Ishikawa (cell line): ENCODE measurements at regions not wholly inside any gene's neighbourhood (a gene's known extent, or its start where the extent isn't known, plus 50 kb on each side); places are given as distances from the start of the nearest gene placed in this dataset.

ENCODE experiments used
- CEBPB ChIP-seq: IDR thresholded peaks from 2 replicates; pipeline ENCODE4 v1.6.1; 2012
- CREB1 ChIP-seq: IDR thresholded peaks from 2 replicates; pipeline ENCODE4 v1.6.1; 2012; ENCODE audit warnings: low read depth
- EGR1 ChIP-seq: IDR thresholded peaks from 2 replicates; pipeline ENCODE4 v1.6.1; 2012
- EP300 ChIP-seq: IDR thresholded peaks from 2 replicates; pipeline ENCODE4 v1.6.1; 2012; ENCODE audit warnings: borderline replicate concordance
- FOXM1 ChIP-seq: IDR thresholded peaks from 2 replicates; pipeline ENCODE4 v1.6.1; 2012; ENCODE audit warnings: low read depth, borderline replicate concordance
- NFIC ChIP-seq: IDR thresholded peaks from 2 replicates; pipeline ENCODE4 v1.6.1; 2012
- RAD21 ChIP-seq: IDR thresholded peaks from 2 replicates; pipeline ENCODE4 v1.6.1; 2012; ENCODE audit warnings: low read depth
- TAF1 ChIP-seq: IDR thresholded peaks from 2 replicates; pipeline ENCODE4 v1.6.1; 2012; ENCODE audit warnings: low read depth, mild to moderate bottlenecking
- TCF12 ChIP-seq: IDR thresholded peaks from 2 replicates; pipeline ENCODE4 v1.6.1; 2012; ENCODE audit warnings: low read depth
- TEAD4 ChIP-seq: IDR thresholded peaks from 2 replicates; pipeline ENCODE4 v1.6.1; 2012
- YY1 ChIP-seq: IDR thresholded peaks from 2 replicates; pipeline ENCODE4 v1.6.1; 2012; ENCODE audit warnings: low read depth
- ZBTB7A ChIP-seq: IDR thresholded peaks from 2 replicates; pipeline ENCODE4 v1.6.1; 2012; ENCODE audit warnings: low read depth
- TF ChIP-seq, protein P1 (sequence below): IDR thresholded peaks from 2 replicates; pipeline ENCODE4 v1.6.1; 2012
- TF ChIP-seq, protein P2 (sequence below): IDR thresholded peaks from 2 replicates; pipeline ENCODE4 v1.6.1; 2012
- TF ChIP-seq, protein P3 (sequence below): IDR thresholded peaks from 2 replicates; pipeline ENCODE4 v1.6.1; 2012; ENCODE audit warnings: low read depth, mild to moderate bottlenecking

DNA sequence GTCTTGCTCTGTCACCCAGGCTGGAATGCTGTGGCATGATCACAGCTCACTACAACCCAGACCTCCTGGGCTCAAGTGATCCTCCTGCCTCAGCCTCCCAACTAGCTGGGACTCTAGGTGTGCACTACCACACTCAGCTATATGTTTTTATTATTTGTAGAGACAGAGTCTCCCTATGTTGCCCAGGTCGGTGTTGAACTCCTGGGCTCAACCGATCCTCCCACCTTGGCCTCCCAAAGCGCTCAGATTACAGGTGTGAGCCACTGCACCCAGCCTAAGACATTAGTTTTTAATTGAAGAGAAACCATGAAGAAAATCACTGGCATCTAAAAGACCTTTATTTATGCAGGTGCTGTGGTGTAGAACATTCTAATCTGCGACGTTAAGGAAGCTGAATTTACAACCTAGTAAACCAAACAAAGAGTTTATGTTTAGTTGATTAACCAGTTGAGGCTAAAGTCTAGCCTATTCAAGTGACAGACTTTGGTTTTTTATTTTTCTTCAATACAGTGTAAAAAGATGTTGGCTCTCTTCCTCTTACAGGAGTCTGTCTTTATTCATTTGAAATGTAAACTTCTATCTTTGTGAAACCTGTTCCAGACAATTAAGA is 52.5 kb upstream of the NBL1 start:
- TF ChIP-seq NFIC: no peak
- TF ChIP-seq, protein P1, sequence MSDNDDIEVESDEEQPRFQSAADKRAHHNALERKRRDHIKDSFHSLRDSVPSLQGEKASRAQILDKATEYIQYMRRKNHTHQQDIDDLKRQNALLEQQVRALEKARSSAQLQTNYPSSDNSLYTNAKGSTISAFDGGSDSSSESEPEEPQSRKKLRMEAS: no peak
- no peak for TF ChIP-seq TCF12
- no peak for TF ChIP-seq RAD21
- TF ChIP-seq, protein P2, sequence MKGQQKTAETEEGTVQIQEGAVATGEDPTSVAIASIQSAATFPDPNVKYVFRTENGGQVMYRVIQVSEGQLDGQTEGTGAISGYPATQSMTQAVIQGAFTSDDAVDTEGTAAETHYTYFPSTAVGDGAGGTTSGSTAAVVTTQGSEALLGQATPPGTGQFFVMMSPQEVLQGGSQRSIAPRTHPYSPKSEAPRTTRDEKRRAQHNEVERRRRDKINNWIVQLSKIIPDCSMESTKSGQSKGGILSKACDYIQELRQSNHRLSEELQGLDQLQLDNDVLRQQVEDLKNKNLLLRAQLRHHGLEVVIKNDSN: no peak
- TF ChIP-seq EP300: no peak

DNA sequence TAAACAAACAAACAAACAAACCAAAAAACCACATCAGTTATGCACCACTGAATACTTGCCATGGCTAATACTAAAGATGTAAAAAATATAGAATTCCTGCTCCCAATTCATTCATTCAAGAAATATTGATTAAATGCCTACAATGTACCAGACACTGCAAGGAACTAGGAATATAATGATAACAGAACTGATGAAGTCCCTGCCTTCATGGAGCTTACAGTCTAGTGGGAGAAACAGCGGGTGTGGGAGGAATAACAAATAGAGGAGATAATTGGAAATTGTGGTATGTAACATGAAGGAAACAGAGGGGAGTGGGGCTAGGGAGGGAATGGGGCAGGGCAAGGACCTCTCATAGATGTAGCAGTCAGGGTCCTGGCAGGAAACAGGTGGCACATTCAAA is 58.6 kb upstream of the NBL1 start:
- TF ChIP-seq CEBPB (no peak), ZBTB7A (no peak), CREB1 (no peak), TAF1 (no peak), EP300 (no peak), NFIC (no peak), TCF12 (no peak), RAD21 (no peak), FOXM1 (no peak), TEAD4 (no peak), EGR1 (no peak), YY1 (no peak)
- TF ChIP-seq, protein P1: no peak
- TF ChIP-seq, protein P2: no peak
- TF ChIP-seq, protein P3, sequence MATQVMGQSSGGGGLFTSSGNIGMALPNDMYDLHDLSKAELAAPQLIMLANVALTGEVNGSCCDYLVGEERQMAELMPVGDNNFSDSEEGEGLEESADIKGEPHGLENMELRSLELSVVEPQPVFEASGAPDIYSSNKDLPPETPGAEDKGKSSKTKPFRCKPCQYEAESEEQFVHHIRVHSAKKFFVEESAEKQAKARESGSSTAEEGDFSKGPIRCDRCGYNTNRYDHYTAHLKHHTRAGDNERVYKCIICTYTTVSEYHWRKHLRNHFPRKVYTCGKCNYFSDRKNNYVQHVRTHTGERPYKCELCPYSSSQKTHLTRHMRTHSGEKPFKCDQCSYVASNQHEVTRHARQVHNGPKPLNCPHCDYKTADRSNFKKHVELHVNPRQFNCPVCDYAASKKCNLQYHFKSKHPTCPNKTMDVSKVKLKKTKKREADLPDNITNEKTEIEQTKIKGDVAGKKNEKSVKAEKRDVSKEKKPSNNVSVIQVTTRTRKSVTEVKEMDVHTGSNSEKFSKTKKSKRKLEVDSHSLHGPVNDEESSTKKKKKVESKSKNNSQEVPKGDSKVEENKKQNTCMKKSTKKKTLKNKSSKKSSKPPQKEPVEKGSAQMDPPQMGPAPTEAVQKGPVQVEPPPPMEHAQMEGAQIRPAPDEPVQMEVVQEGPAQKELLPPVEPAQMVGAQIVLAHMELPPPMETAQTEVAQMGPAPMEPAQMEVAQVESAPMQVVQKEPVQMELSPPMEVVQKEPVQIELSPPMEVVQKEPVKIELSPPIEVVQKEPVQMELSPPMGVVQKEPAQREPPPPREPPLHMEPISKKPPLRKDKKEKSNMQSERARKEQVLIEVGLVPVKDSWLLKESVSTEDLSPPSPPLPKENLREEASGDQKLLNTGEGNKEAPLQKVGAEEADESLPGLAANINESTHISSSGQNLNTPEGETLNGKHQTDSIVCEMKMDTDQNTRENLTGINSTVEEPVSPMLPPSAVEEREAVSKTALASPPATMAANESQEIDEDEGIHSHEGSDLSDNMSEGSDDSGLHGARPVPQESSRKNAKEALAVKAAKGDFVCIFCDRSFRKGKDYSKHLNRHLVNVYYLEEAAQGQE: no peak

DNA sequence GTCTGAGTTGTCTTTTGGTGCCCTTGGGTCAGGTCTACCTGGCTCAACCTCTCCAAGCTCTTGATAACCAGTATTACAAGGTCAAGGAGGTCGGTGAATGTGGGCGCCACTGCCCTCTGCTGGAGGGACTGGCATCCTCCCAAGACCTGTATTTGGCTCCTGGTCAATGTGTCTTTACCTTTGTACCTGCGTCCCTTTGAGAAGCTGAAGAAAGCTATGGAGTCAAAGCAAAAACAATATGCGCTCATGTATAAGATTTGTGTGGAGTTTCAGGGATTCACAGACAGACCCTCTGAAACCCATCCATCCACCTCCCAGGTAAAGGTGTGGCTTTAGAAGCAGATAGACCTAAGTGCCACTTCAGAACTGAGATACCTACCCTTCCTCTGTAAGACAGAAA is 61.8 kb upstream of the NBL1 start:
- no peak for TF ChIP-seq YY1
- TF ChIP-seq TAF1: no peak
- TF ChIP-seq, protein P1: no peak
- TF ChIP-seq, protein P3: no peak
- TF ChIP-seq CREB1: no peak
- TF ChIP-seq, protein P2: no peak
- no peak for TF ChIP-seq EGR1
- no peak for TF ChIP-seq ZBTB7A
- peak; percentile 90 for TF ChIP-seq RAD21
- peak; percentile 23; the same call in 1 of the 2 replicates for TF ChIP-seq NFIC
- no peak for TF ChIP-seq EP300
- TF ChIP-seq TCF12: no peak
- TF ChIP-seq FOXM1: no peak

DNA sequence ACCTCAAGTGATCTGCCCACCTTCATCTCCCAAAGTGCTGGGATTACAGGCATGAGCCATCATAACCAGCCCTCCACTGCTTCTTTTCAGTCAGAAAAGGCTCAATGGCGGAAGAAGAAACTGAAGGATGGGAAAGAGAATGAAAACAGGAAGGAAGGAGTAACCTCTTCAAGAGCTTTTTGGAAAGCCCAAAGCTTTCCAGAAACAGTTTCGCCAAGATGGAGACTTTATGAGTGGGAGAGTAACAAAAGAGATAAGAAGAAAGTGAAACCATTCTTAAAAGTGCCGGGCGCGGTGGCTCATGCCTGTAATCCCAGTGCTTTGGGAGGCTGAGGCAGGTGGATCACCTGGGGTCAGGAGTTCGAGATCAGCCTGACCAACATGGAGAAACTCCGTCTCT is 62.7 kb upstream of the NBL1 start:
- TF ChIP-seq CREB1 (no peak), CEBPB (no peak), ZBTB7A (no peak), TEAD4 (no peak), FOXM1 (no peak), TAF1 (no peak)
- TF ChIP-seq, protein P3: no peak
- TF ChIP-seq, protein P2: no peak
